GM21576 (cell line): ENCODE measurements at regions not wholly inside any gene's neighbourhood (a gene's known extent, or its start where the extent isn't known, plus 50 kb on each side); places are given as distances from the start of the nearest gene placed in this dataset.

Experiments used
- ATAC-seq: cut with Tn5 transposase; IDR thresholded peaks from one replicate; pipeline ENCODE4 v1.9.1; 2021; ENCODE audit warnings: mild to moderate bottlenecking, moderate library complexity; ENCODE audit not compliant: unreplicated experiment

DNA sequence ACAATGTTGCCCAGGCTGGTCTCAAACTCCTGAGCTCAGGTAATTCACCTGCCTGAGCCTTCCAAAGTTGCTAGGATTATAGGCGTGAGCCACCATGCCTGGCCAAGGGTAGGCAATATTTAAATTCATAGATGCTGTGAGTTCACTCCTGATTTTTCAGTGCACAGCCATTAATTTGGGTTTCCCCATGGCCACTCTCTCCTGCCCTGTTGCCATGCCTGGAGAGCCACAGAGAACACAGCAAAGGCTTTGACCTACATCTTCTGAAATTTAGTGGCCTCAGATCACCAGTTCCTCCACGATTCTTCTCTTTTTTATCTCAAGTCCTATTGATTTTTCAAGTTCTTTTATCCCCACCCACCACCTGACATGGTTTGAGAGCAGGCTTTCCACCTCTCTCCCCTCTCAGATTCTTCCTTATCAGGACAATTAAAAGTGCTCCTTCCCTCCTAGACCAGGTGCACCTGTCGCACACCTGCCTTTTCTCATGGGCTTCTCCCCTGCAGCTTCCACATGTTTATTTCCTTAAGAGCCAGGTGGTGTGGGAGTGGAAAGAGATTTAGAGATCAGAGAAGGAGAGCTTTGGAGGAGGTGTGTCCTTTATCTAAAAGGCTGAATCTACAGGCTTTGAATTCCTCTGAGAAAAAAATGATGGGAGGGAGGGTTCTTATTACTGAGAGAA, 123.8 kb downstream of the ADRA2A start:
- no peak for ATAC-seq

DNA sequence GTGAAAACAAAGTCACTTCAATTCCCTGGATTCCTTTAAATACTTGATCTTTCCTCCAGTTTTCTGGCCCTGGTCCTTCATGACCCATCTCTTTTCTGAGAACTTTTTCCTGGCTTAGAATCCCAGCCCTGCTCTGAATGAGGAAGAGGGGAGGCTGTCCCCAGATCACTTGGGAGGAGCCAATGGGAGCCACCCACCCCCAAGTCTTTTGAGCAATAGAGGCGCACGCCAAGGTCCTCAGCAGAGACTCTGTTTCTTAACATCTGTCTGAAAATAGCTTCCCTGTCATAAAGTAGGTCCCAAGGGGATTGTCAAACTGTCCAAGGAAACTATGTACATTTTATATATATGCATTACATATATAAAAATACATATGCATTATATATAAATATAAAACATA, 126.8 kb downstream of the ADRA2A start:
- no peak for ATAC-seq

DNA sequence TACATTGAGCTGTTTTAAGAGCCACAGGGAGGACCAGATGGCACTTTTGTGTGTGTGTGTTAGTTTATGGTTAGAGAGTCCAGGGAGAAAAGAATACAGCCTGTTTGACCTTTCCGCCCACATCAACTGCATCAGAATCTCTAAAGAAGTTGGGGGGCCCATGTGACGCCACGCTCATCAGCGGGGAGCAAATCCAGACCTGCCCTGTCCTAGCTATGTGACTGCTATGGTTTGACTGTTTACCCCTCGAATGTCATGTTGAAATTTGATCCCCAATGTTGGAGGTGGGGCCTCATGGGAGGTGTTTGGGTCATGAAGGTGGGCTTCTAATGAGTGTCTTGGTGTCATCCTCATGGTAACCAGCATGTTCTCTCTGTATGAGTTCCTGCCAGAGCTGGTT, 128.0 kb downstream of the ADRA2A start:
- no peak for ATAC-seq

DNA sequence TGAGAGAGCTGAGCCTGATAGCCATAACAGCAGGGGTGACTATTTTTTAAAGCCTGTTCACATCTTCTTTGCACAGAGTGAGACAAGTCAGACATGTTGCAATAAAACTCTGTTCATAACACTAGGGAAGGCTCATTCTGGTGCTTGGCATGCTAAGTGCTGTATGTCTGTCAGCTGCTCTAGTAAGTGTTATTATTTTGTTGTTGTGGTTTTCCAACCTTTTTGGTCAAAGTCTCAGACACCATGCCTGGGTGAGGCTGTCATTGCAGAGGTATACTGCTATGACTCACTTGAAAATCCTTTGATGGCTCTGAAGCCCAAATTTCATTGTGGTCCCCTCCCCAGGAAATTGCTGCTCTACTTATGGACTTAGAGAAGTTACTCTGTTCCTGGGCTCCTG, 129.7 kb downstream of the ADRA2A start:
- ATAC-seq: no peak

DNA sequence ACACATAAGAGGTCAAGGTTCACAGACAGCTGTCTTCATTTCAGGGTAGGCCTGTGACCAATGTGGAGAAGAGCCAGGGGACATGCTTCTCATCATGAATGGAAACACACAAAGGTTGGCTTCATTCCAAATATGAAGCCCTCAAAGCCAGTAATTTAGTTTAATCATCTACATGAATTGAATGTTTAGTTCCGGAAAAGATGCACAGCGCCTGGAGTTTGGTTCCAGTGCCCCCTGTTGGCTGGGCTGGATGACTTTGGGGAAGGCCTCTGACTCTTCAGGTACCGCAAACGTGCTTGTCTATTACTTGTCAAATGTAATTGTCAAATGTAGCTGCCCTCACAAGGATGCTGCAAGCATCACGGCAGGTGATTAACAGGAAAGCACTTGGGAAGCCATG, 130.7 kb downstream of the ADRA2A start:
- no peak for ATAC-seq

DNA sequence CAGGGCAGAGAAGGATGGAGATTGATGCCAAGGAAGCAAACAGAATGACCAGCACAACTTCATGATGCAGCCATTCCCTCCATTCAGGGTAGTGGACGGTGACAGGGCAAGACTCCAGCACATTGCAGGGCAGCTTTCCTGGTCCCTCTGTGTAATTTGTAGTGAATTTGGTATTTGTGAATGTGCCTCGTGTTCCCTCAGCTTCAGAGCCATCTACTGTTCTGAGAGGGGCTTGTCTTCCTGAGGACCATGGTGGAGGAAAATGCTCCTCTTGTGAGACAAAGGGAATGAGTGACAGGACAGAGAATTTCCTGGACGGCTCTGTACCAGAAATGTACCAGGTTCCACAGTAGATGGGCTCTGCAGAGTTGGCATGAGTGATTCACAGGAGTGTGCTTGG, 132.1 kb downstream of the ADRA2A start:
- ATAC-seq: no peak

DNA sequence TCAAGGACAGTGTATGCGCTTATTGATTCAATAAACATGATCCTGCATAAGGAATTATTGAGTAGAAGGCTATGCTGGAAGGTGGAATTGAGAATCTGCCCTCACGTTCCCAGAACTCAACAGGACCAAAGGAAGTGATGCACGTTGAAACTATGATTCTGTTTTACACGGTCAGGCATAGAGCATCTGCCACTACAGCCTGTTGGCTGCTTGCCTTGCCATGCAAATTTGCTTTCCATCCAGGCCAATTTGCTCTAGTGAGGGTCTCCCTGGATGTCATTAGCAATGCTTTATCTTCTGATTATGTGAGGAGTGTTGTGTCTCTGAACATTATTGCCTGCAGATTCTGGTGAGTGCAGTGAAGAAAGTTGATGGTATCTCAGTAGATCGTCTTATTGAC, 132.9 kb downstream of the ADRA2A start:
- no peak for ATAC-seq

GRCh38 chr10:111211241-111211640, 134.4 kb downstream of the ADRA2A start:
- ATAC-seq: no peak

DNA sequence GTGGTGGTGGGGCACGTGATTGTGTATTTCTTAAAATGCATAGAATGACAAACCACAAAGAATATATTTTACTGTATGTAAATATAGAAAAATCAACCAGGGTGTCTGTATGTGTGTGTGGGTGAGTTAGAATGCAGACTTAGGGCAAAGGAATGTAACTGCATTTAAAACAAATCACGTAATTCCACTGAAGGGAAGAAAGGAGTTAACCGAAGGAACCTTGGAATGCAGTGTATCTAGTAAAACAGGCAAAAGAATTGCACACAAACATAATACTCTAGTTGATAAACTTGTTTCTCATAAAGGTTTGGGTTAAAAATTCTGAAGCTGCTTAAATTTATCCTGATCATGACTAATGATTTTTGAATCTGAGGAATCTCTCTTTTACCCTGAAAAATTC, 134.9 kb downstream of the ADRA2A start:
- ATAC-seq: no peak

DNA sequence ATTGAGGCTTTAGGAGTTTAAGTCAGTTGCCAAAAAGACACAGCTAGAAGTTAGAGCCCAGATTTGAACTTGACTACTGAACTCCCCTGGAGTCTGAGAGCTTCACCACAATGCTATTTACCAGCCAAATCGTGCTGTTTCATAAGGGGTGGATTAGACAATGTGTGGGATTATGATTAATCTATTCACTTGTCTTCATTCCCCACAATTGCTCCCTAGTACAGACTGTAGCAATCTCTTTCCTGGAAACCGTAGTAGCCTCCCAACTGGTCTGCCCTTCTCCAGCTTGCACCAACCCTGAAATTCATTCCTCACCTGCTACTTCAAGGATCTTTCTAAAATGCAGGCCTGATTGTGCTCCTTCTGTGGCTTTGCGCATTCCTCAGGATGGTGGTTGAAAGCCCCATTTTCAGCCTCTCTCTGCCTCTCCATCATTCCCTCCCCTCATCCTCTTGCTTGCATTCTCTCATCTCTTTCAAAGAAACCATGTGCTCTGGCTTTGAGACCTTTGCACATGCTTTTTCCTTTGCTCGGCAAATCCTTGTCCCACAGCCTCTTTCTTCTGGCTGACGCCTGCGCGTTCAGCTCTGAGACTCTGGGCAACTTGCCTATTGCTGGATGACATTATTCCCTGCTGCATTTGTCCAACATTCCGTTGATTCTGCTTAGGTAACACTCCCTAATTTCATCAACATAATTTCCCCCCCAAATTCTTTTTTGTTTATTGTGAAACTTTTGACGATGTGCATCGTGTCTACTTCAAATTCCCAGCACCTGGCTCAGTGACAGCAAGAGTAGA, 145.1 kb downstream of the ADRA2A start:
- no peak for ATAC-seq

GRCh38 chr10:111222961-111223360, 146.1 kb downstream of the ADRA2A start:
- no peak for ATAC-seq

- no peak for ATAC-seq
Observed at GRCh38 chr10:111231779-111232178, 154.9 kb downstream of the ADRA2A start.

DNA sequence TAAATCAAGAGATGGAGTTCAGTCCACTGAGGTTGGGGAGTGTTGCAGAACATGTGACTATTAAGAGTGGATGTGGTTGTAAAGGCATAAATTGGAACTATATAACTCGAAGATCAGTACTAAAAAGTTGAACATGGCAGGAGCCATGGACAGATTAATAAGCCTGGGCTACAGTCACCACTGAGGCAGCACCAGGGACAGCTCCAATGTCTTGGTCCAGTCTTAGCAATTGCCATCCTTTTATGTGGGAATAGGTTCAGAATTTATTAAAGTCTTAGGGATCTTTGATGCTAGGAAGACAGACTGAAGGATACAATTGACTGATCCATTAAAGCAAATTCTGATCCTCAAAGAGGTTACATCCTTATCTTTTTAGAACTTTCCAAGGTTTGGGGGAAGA, 156.6 kb downstream of the ADRA2A start:
- no peak for ATAC-seq

GRCh38 chr10:111234234-111234913, 157.5 kb downstream of the ADRA2A start:
- no peak for ATAC-seq

DNA sequence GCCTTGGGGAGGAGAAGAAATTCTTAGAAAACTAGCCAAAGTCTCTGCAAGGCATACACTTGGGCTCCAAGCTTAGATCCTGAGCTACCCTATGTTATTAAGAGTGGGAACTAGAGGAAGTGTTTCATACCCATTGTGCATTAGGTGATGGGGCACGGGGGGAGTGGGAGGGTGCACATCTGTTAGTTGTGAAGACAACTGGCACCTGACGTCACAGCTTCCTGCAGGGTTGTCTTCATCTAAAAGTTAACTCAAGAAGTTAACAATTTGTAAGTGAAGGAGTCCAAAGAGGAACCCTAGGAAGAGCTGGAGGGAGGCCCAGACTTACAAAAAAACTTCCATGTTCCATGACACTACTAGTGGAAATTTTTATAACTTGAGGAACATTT, 158.1 kb downstream of the ADRA2A start:
- no peak for ATAC-seq

- no peak for ATAC-seq
Observed at GRCh38 chr10:111240348-111240747, 163.5 kb downstream of the ADRA2A start.

GRCh38 chr10:111243126-111243525, 166.3 kb downstream of the ADRA2A start:
- no peak for ATAC-seq

- no peak for ATAC-seq
Observed at GRCh38 chr10:111246136-111246535, 169.3 kb downstream of the ADRA2A start.

DNA sequence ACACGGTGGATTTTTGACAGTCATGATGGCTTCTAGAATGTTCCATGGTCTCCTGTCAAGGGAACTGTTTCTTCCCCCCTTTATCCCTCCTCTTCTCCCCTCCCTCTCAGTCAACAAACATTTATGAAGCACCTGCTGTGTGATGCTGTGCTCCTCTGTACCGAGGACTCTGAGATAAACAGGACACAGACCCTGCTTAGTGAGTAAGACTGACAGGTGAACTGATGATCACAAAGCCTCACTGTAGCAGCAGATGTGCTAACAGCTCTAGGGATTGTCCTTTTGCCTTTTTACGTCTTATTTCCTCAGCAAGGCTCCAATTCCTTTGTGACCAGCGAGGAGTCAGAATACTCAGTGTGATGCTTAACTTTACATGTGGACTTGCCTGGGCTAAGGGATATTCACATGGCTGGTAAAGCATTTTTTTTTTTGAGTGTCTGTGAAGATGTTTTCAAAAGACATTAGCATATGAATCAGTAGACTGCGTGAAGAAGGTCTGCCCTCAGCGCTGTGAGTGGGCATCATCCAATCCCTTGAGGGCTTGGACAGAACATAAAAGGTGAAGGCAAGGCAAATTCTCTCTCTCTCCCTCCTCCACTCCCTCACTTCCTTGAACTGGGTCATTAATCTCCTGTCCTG, 170.1 kb downstream of the ADRA2A start:
- ATAC-seq: no peak

GRCh38 chr10:111247781-111248389, 171.1 kb downstream of the ADRA2A start:
- no peak for ATAC-seq

GRCh38 chr10:111249925-111250324, 173.1 kb downstream of the ADRA2A start:
- ATAC-seq: no peak
